HL-60 (cell line): ENCODE measurements at regions not wholly inside any gene's neighbourhood (a gene's known extent, or its start where the extent isn't known, plus 50 kb on each side); places are given as distances from the start of the nearest gene placed in this dataset.

Experiments
- DNase-seq, 2 experiments: peaks; one replicate each; pipeline ENCODE4 v3.0.0-alpha.2; 2010 to 2020; ENCODE audit warnings: low read depth in 1 of 2, low spot score in 1 of 2
- H3K27ac ChIP-seq: fragments of 250-450 bp; sonication (Bioruptor Pico); replicated peaks from 2 replicates; pipeline ENCODE4 v1.5.1; 2020; ENCODE audit warnings: mild to moderate bottlenecking, moderate library complexity
- H3K27me3 ChIP-seq: fragments of 250-450 bp; sonication (Bioruptor Pico); 2 replicates; pipeline ENCODE4 v1.5.1; 2021; ENCODE audit warnings: mild to moderate bottlenecking, moderate library complexity; ENCODE audit not compliant: insufficient read depth, poor library complexity, severe bottlenecking
- H3K4me3 ChIP-seq: replicated peaks from 2 replicates; pipeline ENCODE4 v1.5.1; 2011; ENCODE audit warnings: mild to moderate bottlenecking, control low read depth, low read length; ENCODE audit not compliant: insufficient read depth
- CTCF ChIP-seq: IDR thresholded peaks from one replicate; pipeline ENCODE4 v1.5.1; 2011; ENCODE audit warnings: low read length, control low read depth, inconsistent platforms; ENCODE audit not compliant: insufficient read depth
- GABPA ChIP-seq: IDR thresholded peaks from 2 replicates; pipeline ENCODE4 v1.6.1; 2012; ENCODE audit warnings: low read depth
- POLR2AphosphoS5 ChIP-seq: IDR thresholded peaks from 2 replicates; pipeline ENCODE4 v1.6.1; 2012; ENCODE audit warnings: low read depth
- REST ChIP-seq: IDR thresholded peaks from 2 replicates; pipeline ENCODE4 v1.6.1; 2012; ENCODE audit warnings: low read depth; ENCODE audit not compliant: insufficient replicate concordance
- SPI1 ChIP-seq: IDR thresholded peaks from 2 replicates; pipeline ENCODE4 v1.6.1; 2012; ENCODE audit warnings: low read depth, mild to moderate bottlenecking, borderline replicate concordance

GRCh38 chr9:3677541-3677940, 151.7 kb upstream of the RFX3 start:
- DNase-seq, result no peak
- no peak overlapping the region for H3K27ac ChIP-seq
- TF ChIP-seq REST (no peak), GABPA (no peak)
- H3K4me3 ChIP-seq, result no peak overlapping the region
- no peaks in the 10 kb centered on the region for H3K27me3 ChIP-seq

DNA sequence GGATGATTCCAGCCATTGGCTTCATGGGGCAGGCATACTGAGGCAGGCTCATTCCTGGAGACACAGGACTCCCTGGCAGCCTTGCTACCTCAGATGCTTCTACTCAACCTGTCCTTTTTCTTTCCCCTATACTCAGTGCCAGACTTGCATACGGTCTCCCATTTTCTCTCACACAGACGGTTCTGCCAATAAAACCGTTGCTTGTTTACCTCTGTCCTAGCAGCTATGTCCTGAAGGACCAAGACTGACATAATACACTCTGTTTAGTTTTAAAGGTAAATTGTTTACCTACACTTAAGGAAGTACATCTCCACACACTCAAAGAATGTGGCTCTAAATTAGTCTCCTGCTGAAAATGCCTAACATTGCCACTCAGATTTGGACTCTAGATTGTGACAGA, 151.0 kb upstream of the RFX3 start:
- H3K27ac ChIP-seq, result no peak overlapping the region
- no peak overlapping the region for H3K4me3 ChIP-seq

DNA sequence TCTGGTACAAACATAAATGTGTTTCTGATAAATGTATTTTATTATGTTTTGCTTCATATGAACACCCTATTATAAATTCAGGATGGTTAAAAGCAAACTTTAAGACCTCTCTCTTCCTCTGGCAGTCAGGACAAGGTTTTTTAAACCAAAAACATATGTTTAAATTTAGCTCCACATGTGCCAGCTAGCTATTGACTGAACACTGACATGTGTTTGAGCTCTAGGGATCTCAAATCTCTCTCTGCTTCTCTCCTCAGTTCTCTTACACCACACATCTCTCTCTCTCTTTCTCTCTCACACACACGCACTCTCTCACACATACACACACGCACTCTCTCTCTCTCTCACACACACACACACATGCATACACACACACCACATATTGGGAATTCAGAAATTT, 150.1 kb upstream of the RFX3 start:
- no peak overlapping the region for H3K27ac ChIP-seq
- DNase-seq, result no peak
- no peak for TF ChIP-seq REST
- TF ChIP-seq GABPA, result no peak
- TF ChIP-seq POLR2AphosphoS5, result no peak
- TF ChIP-seq CTCF, result no peak
- no peaks in the 10 kb centered on the region for H3K27me3 ChIP-seq
- no peak overlapping the region for H3K4me3 ChIP-seq

More for the DNA sequence above, 151.0 kb upstream of the RFX3 start:
- DNase-seq, result no peak
- TF ChIP-seq CTCF, result no peak
- no peak for TF ChIP-seq POLR2AphosphoS5
- no peak for TF ChIP-seq SPI1
- no peak for TF ChIP-seq GABPA
- no peak for TF ChIP-seq REST
- H3K27me3 ChIP-seq, result no peaks in the 10 kb centered on the region

DNA sequence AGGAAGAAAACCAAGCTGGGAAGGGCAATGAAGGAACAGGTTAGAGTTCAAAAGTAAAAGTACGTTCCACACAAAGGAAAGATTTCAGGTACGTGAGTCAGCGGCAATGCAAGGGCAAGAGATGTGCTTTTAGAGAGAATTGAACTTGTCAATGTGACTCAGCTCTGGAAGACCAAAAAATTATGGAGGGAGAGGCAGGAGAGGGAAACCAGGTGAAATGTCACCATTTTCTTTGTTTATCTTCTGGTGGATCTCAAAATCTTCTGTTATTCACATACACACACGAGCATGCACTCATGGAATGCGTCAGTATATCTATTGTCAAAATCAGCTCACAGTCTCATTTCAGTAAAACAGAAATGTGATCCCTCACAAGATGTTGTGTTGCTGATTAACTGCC, 148.8 kb upstream of the RFX3 start:
- H3K27me3 ChIP-seq, result no peaks in the 10 kb centered on the region
- DNase-seq, result no peak
- no peak overlapping the region for H3K4me3 ChIP-seq
- TF ChIP-seq POLR2AphosphoS5 (no peak), REST (no peak), GABPA (no peak), SPI1 (no peak), CTCF (no peak)
- no peak overlapping the region for H3K27ac ChIP-seq
